T1000 (cell line): ENCODE measurements at regions not wholly inside any gene's neighbourhood (a gene's known extent, or its start where the extent isn't known, plus 50 kb on each side); places are given as distances from the start of the nearest gene placed in this dataset.

Experiments used
- DNase-seq: peaks from one replicate; lab custom pipeline; 2025; ENCODE audit warnings: mixed read lengths; lab: John Stamatoyannopoulos, UW

- peak; percentile 57 for DNase-seq
These were observed 551.6 kb upstream of the CITED2 start for GRCh38 chr6:139925894-139926641.

GRCh38 chr6:139923964-139924475 lies 549.6 kb upstream of the CITED2 start:
- no peak for DNase-seq

- DNase-seq: no peak
These were observed 547.8 kb upstream of the CITED2 start for GRCh38 chr6:139922236-139922635.

- no peak for DNase-seq
These were observed 546.3 kb upstream of the CITED2 start for GRCh38 chr6:139920776-139921100.

- DNase-seq: no peak
These were observed 545.8 kb upstream of the CITED2 start for GRCh38 chr6:139920027-139920775.

GRCh38 chr6:139919107-139920026 lies 544.9 kb upstream of the CITED2 start:
- DNase-seq: no peak

GRCh38 chr6:139917951-139918630 lies 543.6 kb upstream of the CITED2 start:
- no peak for DNase-seq

GRCh38 chr6:139914910-139915309 lies 540.5 kb upstream of the CITED2 start:
- no peak for DNase-seq

- DNase-seq: no peak
These were observed 538.4 kb upstream of the CITED2 start for GRCh38 chr6:139912735-139913400.

- DNase-seq: no peak
These were observed 535.5 kb upstream of the CITED2 start for GRCh38 chr6:139909992-139910391.

- DNase-seq: no peak
These were observed 531.1 kb upstream of the CITED2 start for GRCh38 chr6:139905404-139906052.

GRCh38 chr6:139904568-139904967 lies 530.1 kb upstream of the CITED2 start:
- no peak for DNase-seq

- no peak for DNase-seq
These were observed 529.7 kb upstream of the CITED2 start for GRCh38 chr6:139904158-139904533.

- no peak for DNase-seq
These were observed 529.1 kb upstream of the CITED2 start for GRCh38 chr6:139903411-139904157.

- no peak for DNase-seq
These were observed 520.9 kb upstream of the CITED2 start for GRCh38 chr6:139895205-139895793.

- no peak for DNase-seq
These were observed 519.8 kb upstream of the CITED2 start for GRCh38 chr6:139894271-139894670.

GRCh38 chr6:139891471-139891870 lies 517.0 kb upstream of the CITED2 start:
- no peak for DNase-seq

GRCh38 chr6:139888681-139889122 lies 514.3 kb upstream of the CITED2 start:
- no peak for DNase-seq

- no peak for DNase-seq
These were observed 512.8 kb upstream of the CITED2 start for GRCh38 chr6:139887275-139887674.
